GM08714 (cell line): ENCODE measurements at regions not wholly inside any gene's neighbourhood (a gene's known extent, or its start where the extent isn't known, plus 50 kb on each side); places are given as distances from the start of the nearest gene placed in this dataset.

Experiments
- H3K4me3 ChIP-seq: fragments of 200-500 bp; sonication (Bioruptor generic); 2 replicates; pipeline ENCODE4 v1.5.1; 2014; ENCODE audit warnings: mild to moderate bottlenecking, low read length, inconsistent platforms
- ZNF274 ChIP-seq: IDR thresholded peaks from 2 replicates; pipeline ENCODE4 v1.6.1; 2012; ENCODE audit warnings: mild to moderate bottlenecking, low read depth, low read length

DNA sequence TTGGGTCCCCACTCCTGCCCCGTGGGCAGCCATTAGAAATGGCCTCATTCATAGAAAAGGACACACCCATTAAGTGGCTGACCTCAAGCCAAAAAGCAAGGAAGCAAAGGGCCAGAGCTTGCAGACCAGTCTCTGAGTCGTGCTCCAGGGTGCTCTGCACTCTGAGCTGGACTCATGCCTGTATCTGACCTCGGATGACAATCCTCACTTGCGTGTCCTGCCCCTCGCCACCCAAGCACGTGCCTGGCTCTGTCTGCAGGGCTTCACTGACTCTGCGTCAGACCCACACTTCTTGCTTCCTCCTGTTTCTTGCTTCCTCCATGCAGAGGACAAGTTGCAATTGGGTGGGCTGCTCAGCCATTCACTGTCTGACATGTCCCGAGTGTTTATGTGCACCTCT lies 138.8 kb downstream of the OAT start:
- TF ChIP-seq ZNF274: no peak
- no peak overlapping the region for H3K4me3 ChIP-seq

- TF ChIP-seq ZNF274: no peak
- H3K4me3 ChIP-seq: no peak overlapping the region
These were observed 139.4 kb downstream of the OAT start for GRCh38 chr10:124279298-124279697.

- H3K4me3 ChIP-seq: no peak overlapping the region
These were observed 140.4 kb downstream of the OAT start for GRCh38 chr10:124278356-124278755.

DNA sequence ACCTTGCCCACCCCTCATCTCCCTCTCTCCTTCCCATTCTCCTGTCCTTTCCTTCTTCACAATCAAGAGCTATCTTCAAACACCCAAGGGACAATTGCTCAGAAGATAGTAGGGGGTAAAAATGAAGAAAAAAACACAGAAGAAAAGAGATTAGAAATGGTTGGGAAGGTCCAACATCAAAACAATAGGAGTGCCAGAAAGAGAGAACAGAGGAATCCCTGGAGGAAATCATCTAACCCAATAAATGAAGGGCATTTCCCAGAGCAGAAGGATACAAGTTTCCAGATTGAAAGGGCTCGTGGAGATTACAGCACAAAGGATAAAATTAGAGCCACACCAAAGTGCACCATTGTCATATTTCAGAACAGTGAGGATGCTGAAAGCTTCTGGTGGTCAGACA lies 145.6 kb downstream of the OAT start:
- TF ChIP-seq ZNF274: no peak
- H3K4me3 ChIP-seq: no peak overlapping the region

More at GRCh38 chr10:124278356-124278755, 140.4 kb downstream of the OAT start:
- no peak for TF ChIP-seq ZNF274

GRCh38 chr10:124271676-124272075 lies 147.0 kb downstream of the OAT start:
- no peak overlapping the region for H3K4me3 ChIP-seq
- TF ChIP-seq ZNF274: no peak

- no peak overlapping the region for H3K4me3 ChIP-seq
- TF ChIP-seq ZNF274: no peak
These were observed 148.0 kb downstream of the OAT start for GRCh38 chr10:124270530-124271327.

DNA sequence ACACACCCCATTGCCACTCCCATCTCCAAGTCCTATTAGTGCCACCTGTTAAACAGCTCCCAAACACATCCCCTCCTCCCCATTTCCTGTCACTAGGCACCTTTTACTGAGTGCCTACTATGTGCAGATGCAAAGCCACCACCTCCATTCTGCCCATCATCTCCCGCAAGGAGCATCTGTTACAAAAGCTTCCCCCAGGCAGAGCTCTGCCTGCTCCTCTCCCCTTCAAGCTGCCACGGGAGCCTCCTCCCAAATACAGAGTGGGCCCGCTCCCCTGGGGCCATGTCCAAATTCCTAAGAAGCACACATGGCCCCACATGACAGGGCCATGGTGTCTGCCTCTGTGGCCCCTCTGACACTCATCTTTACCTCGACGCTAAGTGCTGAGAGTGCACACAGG lies 149.7 kb downstream of the OAT start:
- no peak overlapping the region for H3K4me3 ChIP-seq
- TF ChIP-seq ZNF274: no peak

DNA sequence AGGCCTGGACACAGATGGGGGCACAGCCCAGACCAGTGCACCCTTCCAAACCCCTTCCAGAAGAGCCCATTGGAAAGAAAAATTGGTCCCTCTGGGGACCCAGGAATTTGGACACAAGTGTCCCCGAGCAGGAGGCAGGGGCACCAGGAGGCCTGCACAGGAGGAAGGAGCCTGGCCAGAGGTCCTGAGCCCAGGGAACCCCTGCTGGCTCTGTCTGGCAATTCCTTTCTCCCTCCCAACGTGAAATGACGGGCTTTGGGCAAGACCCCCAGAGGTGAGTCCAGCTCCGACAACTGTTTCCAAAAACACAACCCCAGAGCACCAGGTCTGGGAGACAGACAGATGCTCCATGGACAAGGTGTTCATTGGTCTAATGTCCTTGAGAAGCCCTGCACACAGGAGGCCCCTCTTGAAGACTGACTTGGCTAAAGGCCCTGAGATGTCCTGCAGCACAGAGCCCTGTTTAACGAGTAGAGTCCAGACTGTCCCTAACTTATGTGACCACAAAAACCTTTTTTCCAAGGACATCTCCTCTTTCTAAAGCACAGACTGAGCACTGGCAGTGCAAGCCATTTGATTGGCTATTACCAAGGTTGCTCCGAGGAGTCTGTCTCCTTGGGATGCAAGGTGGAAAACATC lies 150.7 kb downstream of the OAT start:
- TF ChIP-seq ZNF274: no peak
- no peak overlapping the region for H3K4me3 ChIP-seq

- no peak overlapping the region for H3K4me3 ChIP-seq
- TF ChIP-seq ZNF274: no peak
These were observed 151.4 kb downstream of the OAT start for GRCh38 chr10:124267231-124267885.

GRCh38 chr10:124266468-124267230 lies 152.1 kb downstream of the OAT start:
- no peak overlapping the region for H3K4me3 ChIP-seq
- TF ChIP-seq ZNF274: no peak

DNA sequence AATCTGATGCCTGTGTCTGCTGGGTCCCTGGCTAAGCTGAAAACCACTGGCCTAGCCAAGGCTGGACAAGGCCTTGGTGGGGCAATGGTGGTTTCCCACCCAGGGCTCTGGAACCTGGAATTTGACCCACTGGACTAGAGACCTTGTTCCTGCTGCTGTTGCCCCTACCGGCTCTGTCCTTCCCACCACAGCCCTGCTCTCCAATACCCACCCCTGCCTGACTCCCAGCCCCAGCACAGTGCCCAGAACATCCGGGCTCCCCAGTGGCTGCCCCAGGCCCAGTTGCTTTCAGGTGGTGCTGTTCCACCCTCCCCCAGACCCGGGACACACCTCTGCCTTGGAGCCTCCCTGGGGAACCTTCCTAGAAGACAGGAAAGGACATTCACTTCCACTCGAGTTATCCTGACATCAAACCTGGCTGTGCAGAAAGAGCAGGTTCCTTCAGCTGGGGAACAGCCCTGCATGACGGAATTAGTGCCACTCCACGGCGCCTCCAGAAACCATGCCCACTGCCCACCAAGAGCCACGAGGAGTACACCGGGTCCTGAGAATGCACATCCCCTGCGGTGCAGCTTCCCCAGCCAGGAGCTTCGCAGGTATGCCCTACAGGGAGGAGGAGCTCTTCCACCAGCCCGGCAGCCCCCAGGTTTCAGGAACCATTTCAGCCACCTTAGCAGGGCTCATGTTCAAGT lies 152.8 kb downstream of the OAT start:
- no peak for TF ChIP-seq ZNF274
- H3K4me3 ChIP-seq: no peak overlapping the region

DNA sequence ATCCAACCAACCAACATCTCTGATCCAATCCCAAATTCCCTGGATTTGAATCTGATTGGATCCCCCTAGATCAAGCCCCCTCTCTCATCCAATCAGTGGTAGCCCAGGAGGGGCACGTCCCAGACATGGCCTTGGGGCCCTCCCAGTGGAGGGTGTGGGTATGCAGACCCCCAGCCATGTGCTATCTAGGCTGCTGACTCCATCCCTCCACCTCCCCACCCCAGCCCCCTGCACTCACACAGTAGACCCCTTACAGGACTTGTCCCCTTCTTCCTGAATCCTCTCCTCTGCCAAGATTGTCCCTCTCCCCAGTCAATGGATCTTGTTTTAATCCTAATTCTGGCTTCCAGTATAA lies 153.4 kb downstream of the OAT start:
- no peak for TF ChIP-seq ZNF274

DNA sequence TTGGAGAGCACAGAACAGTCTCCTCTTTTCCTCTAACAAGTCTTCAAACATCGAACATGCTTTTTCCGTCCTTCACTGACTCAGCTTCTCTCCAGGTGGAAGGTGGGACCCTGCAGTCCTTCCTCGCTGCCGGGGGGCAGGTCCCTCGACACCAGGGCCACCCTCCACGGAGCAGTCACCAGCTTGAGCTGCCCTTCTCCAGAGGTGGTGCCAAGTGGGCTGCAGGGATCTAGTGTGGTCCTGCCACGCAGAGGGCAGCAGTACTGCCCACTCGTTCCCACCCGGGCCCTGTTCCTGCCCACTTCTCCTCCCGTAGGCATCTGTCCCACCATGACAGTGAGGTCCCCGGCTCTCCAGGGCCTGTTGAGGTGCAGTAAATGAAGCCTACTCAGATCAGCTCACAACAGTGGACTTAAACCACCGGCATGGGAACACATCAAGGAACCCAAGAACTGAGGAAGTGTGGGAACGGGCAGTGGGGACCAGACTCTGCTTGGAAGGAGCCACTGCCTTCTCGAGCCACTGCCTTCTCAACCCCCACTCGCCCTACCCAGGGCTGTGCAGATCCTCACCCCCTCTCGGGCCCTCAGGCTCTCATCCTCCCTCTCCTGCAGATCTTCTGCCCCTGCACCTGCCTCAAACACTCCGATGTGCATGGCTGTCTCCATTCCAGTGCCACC lies 153.9 kb downstream of the OAT start:
- no peak for TF ChIP-seq ZNF274
- H3K4me3 ChIP-seq: no peak overlapping the region

More for the DNA sequence above, 153.4 kb downstream of the OAT start:
- H3K4me3 ChIP-seq: no peak overlapping the region

GRCh38 chr10:124264271-124264670 lies 154.5 kb downstream of the OAT start:
- TF ChIP-seq ZNF274: no peak

More at GRCh38 chr10:124264271-124264670, 154.5 kb downstream of the OAT start:
- H3K4me3 ChIP-seq: no peak overlapping the region
